Esophagus muscularis mucosa (tissue), 4 donors: ENCODE measurements at regions not wholly inside any gene's neighbourhood (a gene's known extent, or its start where the extent isn't known, plus 50 kb on each side); places are given as distances from the start of the nearest gene placed in this dataset.

ENCODE experiments used
- DNase-seq: peaks from one replicate; pipeline ENCODE4 v3.0.0-alpha.2; 2017; ENCODE audit errors: extremely low spot score
- H3K27ac ChIP-seq, 4 donors: fragments of 200-600 bp; sonication (generic); replicated peaks in 1 of 4; 1 replicate in 3 of 4; 2 replicates in 1 of 4; pipeline ENCODE4 v1.5.1; 2016 to 2019; ENCODE audit warnings: mild to moderate bottlenecking in 1 of 4
- H3K27me3 ChIP-seq, 4 donors: fragments of 200-600 bp; sonication (generic); one replicate each; pipeline versions ENCODE4 v1.5.1 to v1.6.0; 2016 to 2019
- H3K36me3 ChIP-seq, 4 donors: fragments of 200-600 bp; sonication (generic); one replicate each; pipeline ENCODE4 v1.5.1; 2016 to 2019
- H3K4me1 ChIP-seq, 4 donors: fragments of 200-600 bp; sonication (generic); one replicate each; pipeline ENCODE4 v1.5.1; 2016 to 2019
- H3K4me3 ChIP-seq, 4 donors: fragments of 200-600 bp; sonication (generic); 1 replicate in 2 of 4; 2 replicates in 2 of 4; pipeline ENCODE4 v1.5.1; 2016 to 2019; ENCODE audit warnings: mild to moderate bottlenecking in 4 of 4, moderate library complexity in 1 of 4
- H3K9me3 ChIP-seq, 4 donors: fragments of 200-600 bp; sonication (generic); 1 replicate in 3 of 4; 2 replicates in 1 of 4; pipeline ENCODE4 v1.5.1; 2016 to 2019
- EP300 ChIP-seq: sonication (generic); formaldehyde crosslinking; IDR thresholded peaks from one replicate; pipeline ENCODE4 v1.6.1; 2017; ENCODE audit warnings: antibody characterized with exemption
- POLR2A ChIP-seq: fragments of 450-650 bp; IDR thresholded peaks from one replicate; pipeline ENCODE4 v1.6.1; 2017; ENCODE audit warnings: antibody characterized with exemption, moderate library complexity, mild to moderate bottlenecking, low read depth
- POLR2AphosphoS5 ChIP-seq, 2 donors: sonication (generic); formaldehyde crosslinking; IDR thresholded peaks; one replicate each; pipeline ENCODE4 v1.6.1; 2017; ENCODE audit warnings: antibody characterized with exemption in 2 of 2
- WGBS: methylation state at CpG from one replicate; pipeline ENCODE4 v1.1.5; 2018; 5-methylcytosine and 5-hydroxymethylcytosine counted together
- intact Hi-C: fragments of 100-400 bp; cut with DNase I; formaldehyde crosslinking; loops from one replicate; pipeline ENCODE4 v1.15.1; 2023
- TF ChIP-seq, protein P1 (sequence below), 3 experiments: fragments of 200-600 bp in 2 of 3; fragments of 450-650 bp in 1 of 3; sonication (generic) in 2 of 3; IDR thresholded peaks; one replicate each; pipeline ENCODE4 v1.5.1; 2017 to 2019; ENCODE audit warnings: antibody characterized with exemption in 3 of 3, mild to moderate bottlenecking in 2 of 3, moderate library complexity in 1 of 3

- H3K36me3 ChIP-seq, result no peaks in the 10 kb centered on the region
- intact Hi-C loops, result no loop called here
- WGBS, result 73% methylated on average over 5 of the region's 5 CpGs
- no peak overlapping the region for H3K4me3 ChIP-seq
- H3K27me3 ChIP-seq, result no peaks in the 10 kb centered on the region
- DNase-seq, result no peak
- H3K4me1 ChIP-seq, result no peaks in the 10 kb centered on the region
- H3K9me3 ChIP-seq, result no peaks in the 10 kb centered on the region
- TF ChIP-seq POLR2A (no peak), EP300 (no peak), POLR2AphosphoS5 (IDR thresholded peaks at IDR 0.05) (no peak)
- TF ChIP-seq, protein P1, sequence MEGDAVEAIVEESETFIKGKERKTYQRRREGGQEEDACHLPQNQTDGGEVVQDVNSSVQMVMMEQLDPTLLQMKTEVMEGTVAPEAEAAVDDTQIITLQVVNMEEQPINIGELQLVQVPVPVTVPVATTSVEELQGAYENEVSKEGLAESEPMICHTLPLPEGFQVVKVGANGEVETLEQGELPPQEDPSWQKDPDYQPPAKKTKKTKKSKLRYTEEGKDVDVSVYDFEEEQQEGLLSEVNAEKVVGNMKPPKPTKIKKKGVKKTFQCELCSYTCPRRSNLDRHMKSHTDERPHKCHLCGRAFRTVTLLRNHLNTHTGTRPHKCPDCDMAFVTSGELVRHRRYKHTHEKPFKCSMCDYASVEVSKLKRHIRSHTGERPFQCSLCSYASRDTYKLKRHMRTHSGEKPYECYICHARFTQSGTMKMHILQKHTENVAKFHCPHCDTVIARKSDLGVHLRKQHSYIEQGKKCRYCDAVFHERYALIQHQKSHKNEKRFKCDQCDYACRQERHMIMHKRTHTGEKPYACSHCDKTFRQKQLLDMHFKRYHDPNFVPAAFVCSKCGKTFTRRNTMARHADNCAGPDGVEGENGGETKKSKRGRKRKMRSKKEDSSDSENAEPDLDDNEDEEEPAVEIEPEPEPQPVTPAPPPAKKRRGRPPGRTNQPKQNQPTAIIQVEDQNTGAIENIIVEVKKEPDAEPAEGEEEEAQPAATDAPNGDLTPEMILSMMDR (IDR thresholded peaks at IDR 0.05), result no peak
- H3K27ac ChIP-seq, result no peak overlapping the region
Measured at GRCh38 chr11:81449588-81450156, 1284.0 kb downstream of the FAM181B start.

- H3K9me3 ChIP-seq, result no peaks in the 10 kb centered on the region
- H3K27ac ChIP-seq, result no peak overlapping the region
- WGBS, result 41% methylated on average over 1 of the region's 1 CpG
- no peaks in the 10 kb centered on the region for H3K27me3 ChIP-seq
- intact Hi-C loops, result no loop called here
- DNase-seq, result no peak
- no peaks in the 10 kb centered on the region for H3K4me1 ChIP-seq
- TF ChIP-seq, protein P1 (IDR thresholded peaks at IDR 0.05), result no peak
- no peak for TF ChIP-seq POLR2A
- no peak for TF ChIP-seq POLR2AphosphoS5 (IDR thresholded peaks at IDR 0.05)
- TF ChIP-seq EP300, result no peak
- no peaks in the 10 kb centered on the region for H3K36me3 ChIP-seq
- no peak overlapping the region for H3K4me3 ChIP-seq
Measured at GRCh38 chr11:81444297-81444696, 1289.4 kb downstream of the FAM181B start.

DNA sequence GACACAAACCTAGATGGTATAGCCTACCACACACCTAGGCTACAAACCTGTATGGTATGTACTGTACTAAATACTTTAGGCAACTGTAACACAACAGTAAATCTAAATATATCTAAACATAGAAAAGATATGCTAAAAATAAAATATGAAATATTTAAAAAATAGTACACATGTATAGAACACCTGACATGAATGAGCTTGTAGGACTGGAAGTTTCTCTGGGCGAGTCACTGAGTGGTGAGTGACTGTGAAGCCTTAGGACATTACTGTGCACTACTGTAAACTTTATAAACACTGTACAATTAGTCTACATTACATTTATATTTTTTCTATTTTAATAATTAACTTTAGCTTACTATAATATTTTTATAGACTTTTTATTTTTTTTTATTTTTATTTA, 1301.3 kb downstream of the FAM181B start:
- DNase-seq, result no peak
- Histone ChIP-seq H3K27ac (no peak overlapping the region), H3K9me3 (no peaks in the 10 kb centered on the region), H3K4me1 (no peaks in the 10 kb centered on the region), H3K4me3 (no peak overlapping the region), H3K36me3 (no peaks in the 10 kb centered on the region), H3K27me3 (no peaks in the 10 kb centered on the region)
- TF ChIP-seq EP300 (no peak), POLR2A (no peak), POLR2AphosphoS5 (IDR thresholded peaks at IDR 0.05) (no peak)
- TF ChIP-seq, protein P1 (IDR thresholded peaks at IDR 0.05), result no peak
- 71% methylated on average over 1 of the region's 1 CpG for WGBS
- intact Hi-C loops, result no loop called here

DNA sequence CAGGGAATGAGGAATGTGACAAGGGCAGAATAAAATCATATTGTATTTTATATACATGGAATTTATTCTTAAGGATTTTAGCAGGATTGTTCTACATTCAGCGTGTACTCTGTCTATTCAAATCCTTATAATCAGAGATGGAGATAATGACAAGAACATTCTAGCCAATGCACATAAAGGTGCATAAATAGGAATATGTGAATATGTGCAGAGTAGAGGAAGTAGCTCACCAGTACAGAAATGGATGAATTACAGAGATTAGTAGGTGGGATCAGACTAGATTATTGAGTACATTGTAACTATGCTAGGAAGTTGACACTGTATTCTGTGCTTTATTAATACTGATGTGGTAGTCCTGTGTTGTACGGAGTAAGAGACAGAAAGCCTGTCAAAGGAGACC, 1308.8 kb downstream of the FAM181B start:
- no peaks in the 10 kb centered on the region for H3K4me1 ChIP-seq
- no peaks in the 10 kb centered on the region for H3K36me3 ChIP-seq
- no peak overlapping the region for H3K4me3 ChIP-seq
- TF ChIP-seq EP300 (no peak), POLR2A (no peak)
- intact Hi-C loops, result no loop called here
- H3K27me3 ChIP-seq, result no peaks in the 10 kb centered on the region
- H3K9me3 ChIP-seq, result no peaks in the 10 kb centered on the region
- H3K27ac ChIP-seq, result no peak overlapping the region
- 85% methylated on average over 2 of the region's 2 CpGs for WGBS
- no peak for DNase-seq

DNA sequence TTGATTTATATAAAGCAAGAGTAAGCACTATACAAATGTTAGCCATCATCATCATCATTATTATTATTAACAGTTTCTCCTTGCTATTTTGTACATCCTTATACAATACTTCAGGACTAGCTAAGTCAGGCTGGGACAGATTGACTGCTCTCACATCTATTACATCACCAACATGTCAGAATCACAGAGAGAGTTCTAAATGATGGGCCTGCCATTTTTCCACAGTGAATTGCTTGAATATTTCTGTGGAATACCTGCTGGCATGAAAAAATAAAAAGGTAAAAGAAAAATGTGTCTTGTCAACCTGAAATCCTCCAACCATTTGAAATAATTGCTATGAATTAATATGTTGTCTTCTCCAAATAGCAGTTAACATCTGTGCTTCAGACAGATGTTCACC, 1311.3 kb downstream of the FAM181B start:
- H3K27ac ChIP-seq, result no peak overlapping the region
- no peaks in the 10 kb centered on the region for H3K36me3 ChIP-seq
- no peak for DNase-seq
- H3K4me3 ChIP-seq, result no peak overlapping the region
- TF ChIP-seq, protein P1 (IDR thresholded peaks at IDR 0.05), result no peak
- no peak for TF ChIP-seq EP300
- TF ChIP-seq POLR2A, result no peak
- H3K4me1 ChIP-seq, result no peaks in the 10 kb centered on the region
- H3K9me3 ChIP-seq, result no peaks in the 10 kb centered on the region
- no peaks in the 10 kb centered on the region for H3K27me3 ChIP-seq
- intact Hi-C loops, result no loop called here
